ENCODE measurements at regions not wholly inside any gene's neighbourhood (a gene's known extent, or its start where the extent isn't known, plus 50 kb on each side); places are given as distances from the start of the nearest gene placed in this dataset.

DNA sequence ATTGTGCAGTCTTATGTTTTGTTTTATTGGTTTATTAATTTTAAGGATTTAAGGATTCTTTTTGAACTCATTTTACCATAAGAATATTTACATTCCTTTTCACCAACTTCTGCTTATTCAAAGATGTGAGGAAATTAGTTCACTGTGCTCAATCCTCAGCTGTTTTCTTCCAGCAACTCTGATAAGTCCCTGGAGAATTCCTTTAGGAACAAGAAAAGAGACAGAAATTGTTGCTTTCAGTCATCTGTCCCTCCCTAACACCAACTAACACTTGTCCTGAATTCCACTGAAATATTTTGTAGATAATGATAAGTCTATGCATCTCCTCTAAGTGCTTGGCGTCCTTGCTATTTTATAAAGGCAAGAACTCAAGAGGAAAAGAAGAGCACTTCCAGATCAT, 334.8 kb upstream of the MARCKS start:
- H3K4me3 Mint-ChIP-seq = no peak overlapping the region
- no peaks in the 10 kb centered on the region for H3K36me3 ChIP-seq (ENCODE audit: insufficient read depth)
- no peaks in the 10 kb centered on the region for H3K27me3 Mint-ChIP-seq (ENCODE audit: insufficient read depth, low read depth, poor library complexity)
- H3K27ac ChIP-seq (ENCODE audit: low read depth) = no peak overlapping the region
- H3K4me2 ChIP-seq = no peak overlapping the region
- H3K4me1 Mint-ChIP-seq = no peaks in the 10 kb centered on the region
- H4K20me1 ChIP-seq (replicated peaks; ENCODE audit: insufficient read depth) = no peaks in the 10 kb centered on the region
- no peak for TF ChIP-seq ZNF331 (CRISPR knock-in tag; IDR thresholded peaks at IDR 0.05; ENCODE audit: low read depth)
- TF ChIP-seq EZH2phosphoT487 (IDR thresholded peaks at IDR 0.05; ENCODE audit: unreplicated experiment) = no peak
- TF ChIP-seq, protein P1, sequence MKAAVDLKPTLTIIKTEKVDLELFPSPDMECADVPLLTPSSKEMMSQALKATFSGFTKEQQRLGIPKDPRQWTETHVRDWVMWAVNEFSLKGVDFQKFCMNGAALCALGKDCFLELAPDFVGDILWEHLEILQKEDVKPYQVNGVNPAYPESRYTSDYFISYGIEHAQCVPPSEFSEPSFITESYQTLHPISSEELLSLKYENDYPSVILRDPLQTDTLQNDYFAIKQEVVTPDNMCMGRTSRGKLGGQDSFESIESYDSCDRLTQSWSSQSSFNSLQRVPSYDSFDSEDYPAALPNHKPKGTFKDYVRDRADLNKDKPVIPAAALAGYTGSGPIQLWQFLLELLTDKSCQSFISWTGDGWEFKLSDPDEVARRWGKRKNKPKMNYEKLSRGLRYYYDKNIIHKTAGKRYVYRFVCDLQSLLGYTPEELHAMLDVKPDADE (IDR thresholded peaks at IDR 0.05) = no peak
- no peak for TF ChIP-seq NANOG (IDR thresholded peaks at IDR 0.05; ENCODE audit: borderline replicate concordance)
- TF ChIP-seq STAT1 (IDR thresholded peaks at IDR 0.05; ENCODE audit: unreplicated experiment) = no peak
- no peak for TF ChIP-seq EZH2 (IDR thresholded peaks at IDR 0.05; ENCODE audit: low read depth, unreplicated experiment)
- TF ChIP-seq, protein P2, sequence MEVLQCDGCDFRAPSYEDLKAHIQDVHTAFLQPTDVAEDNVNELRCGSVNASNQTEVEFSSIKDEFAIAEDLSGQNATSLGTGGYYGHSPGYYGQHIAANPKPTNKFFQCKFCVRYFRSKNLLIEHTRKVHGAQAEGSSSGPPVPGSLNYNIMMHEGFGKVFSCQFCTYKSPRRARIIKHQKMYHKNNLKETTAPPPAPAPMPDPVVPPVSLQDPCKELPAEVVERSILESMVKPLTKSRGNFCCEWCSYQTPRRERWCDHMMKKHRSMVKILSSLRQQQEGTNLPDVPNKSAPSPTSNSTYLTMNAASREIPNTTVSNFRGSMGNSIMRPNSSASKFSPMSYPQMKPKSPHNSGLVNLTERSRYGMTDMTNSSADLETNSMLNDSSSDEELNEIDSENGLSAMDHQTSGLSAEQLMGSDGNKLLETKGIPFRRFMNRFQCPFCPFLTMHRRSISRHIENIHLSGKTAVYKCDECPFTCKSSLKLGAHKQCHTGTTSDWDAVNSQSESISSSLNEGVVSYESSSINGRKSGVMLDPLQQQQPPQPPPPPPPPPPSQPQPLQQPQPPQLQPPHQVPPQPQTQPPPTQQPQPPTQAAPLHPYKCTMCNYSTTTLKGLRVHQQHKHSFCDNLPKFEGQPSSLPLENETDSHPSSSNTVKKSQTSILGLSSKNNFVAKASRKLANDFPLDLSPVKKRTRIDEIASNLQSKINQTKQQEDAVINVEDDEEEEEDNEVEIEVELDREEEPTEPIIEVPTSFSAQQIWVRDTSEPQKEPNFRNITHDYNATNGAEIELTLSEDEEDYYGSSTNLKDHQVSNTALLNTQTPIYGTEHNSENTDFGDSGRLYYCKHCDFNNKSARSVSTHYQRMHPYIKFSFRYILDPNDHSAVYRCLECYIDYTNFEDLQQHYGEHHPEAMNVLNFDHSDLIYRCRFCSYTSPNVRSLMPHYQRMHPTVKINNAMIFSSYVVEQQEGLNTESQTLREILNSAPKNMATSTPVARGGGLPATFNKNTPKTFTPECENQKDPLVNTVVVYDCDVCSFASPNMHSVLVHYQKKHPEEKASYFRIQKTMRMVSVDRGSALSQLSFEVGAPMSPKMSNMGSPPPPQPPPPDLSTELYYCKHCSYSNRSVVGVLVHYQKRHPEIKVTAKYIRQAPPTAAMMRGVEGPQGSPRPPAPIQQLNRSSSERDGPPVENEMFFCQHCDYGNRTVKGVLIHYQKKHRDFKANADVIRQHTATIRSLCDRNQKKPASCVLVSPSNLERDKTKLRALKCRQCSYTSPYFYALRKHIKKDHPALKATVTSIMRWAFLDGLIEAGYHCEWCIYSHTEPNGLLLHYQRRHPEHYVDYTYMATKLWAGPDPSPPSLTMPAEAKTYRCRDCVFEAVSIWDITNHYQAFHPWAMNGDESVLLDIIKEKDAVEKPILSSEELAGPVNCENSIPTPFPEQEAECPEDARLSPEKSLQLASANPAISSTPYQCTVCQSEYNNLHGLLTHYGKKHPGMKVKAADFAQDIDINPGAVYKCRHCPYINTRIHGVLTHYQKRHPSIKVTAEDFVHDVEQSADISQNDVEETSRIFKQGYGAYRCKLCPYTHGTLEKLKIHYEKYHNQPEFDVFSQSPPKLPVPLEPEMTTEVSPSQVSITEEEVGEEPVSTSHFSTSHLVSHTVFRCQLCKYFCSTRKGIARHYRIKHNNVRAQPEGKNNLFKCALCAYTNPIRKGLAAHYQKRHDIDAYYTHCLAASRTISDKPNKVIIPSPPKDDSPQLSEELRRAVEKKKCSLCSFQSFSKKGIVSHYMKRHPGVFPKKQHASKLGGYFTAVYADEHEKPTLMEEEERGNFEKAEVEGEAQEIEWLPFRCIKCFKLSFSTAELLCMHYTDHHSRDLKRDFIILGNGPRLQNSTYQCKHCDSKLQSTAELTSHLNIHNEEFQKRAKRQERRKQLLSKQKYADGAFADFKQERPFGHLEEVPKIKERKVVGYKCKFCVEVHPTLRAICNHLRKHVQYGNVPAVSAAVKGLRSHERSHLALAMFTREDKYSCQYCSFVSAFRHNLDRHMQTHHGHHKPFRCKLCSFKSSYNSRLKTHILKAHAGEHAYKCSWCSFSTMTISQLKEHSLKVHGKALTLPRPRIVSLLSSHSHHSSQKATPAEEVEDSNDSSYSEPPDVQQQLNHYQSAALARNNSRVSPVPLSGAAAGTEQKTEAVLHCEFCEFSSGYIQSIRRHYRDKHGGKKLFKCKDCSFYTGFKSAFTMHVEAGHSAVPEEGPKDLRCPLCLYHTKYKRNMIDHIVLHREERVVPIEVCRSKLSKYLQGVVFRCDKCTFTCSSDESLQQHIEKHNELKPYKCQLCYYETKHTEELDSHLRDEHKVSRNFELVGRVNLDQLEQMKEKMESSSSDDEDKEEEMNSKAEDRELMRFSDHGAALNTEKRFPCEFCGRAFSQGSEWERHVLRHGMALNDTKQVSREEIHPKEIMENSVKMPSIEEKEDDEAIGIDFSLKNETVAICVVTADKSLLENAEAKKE (CRISPR knock-in tag; IDR thresholded peaks at IDR 0.05) = no peak
- TF ChIP-seq ZNF114 (CRISPR knock-in tag; IDR thresholded peaks at IDR 0.05) = no peak
- TF ChIP-seq, protein P3, sequence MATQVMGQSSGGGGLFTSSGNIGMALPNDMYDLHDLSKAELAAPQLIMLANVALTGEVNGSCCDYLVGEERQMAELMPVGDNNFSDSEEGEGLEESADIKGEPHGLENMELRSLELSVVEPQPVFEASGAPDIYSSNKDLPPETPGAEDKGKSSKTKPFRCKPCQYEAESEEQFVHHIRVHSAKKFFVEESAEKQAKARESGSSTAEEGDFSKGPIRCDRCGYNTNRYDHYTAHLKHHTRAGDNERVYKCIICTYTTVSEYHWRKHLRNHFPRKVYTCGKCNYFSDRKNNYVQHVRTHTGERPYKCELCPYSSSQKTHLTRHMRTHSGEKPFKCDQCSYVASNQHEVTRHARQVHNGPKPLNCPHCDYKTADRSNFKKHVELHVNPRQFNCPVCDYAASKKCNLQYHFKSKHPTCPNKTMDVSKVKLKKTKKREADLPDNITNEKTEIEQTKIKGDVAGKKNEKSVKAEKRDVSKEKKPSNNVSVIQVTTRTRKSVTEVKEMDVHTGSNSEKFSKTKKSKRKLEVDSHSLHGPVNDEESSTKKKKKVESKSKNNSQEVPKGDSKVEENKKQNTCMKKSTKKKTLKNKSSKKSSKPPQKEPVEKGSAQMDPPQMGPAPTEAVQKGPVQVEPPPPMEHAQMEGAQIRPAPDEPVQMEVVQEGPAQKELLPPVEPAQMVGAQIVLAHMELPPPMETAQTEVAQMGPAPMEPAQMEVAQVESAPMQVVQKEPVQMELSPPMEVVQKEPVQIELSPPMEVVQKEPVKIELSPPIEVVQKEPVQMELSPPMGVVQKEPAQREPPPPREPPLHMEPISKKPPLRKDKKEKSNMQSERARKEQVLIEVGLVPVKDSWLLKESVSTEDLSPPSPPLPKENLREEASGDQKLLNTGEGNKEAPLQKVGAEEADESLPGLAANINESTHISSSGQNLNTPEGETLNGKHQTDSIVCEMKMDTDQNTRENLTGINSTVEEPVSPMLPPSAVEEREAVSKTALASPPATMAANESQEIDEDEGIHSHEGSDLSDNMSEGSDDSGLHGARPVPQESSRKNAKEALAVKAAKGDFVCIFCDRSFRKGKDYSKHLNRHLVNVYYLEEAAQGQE (IDR thresholded peaks at IDR 0.05; ENCODE audit: unreplicated experiment) = no peak
- TF ChIP-seq, protein P4, sequence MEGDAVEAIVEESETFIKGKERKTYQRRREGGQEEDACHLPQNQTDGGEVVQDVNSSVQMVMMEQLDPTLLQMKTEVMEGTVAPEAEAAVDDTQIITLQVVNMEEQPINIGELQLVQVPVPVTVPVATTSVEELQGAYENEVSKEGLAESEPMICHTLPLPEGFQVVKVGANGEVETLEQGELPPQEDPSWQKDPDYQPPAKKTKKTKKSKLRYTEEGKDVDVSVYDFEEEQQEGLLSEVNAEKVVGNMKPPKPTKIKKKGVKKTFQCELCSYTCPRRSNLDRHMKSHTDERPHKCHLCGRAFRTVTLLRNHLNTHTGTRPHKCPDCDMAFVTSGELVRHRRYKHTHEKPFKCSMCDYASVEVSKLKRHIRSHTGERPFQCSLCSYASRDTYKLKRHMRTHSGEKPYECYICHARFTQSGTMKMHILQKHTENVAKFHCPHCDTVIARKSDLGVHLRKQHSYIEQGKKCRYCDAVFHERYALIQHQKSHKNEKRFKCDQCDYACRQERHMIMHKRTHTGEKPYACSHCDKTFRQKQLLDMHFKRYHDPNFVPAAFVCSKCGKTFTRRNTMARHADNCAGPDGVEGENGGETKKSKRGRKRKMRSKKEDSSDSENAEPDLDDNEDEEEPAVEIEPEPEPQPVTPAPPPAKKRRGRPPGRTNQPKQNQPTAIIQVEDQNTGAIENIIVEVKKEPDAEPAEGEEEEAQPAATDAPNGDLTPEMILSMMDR (conservative IDR thresholded peaks at IDR 0.05; ENCODE audit: low read depth in 2 of 2) = no peak
- TF ChIP-seq POLR2AphosphoS5 (IDR thresholded peaks at IDR 0.05; ENCODE audit: low read depth) = no peak
- TF ChIP-seq JUNB (IDR thresholded peaks at IDR 0.05; ENCODE audit: unreplicated experiment) = no peak
- no peak overlapping the region for H2AFZ ChIP-seq
- H3K27ac Mint-ChIP-seq = no peak overlapping the region
- no peaks in the 10 kb centered on the region for H3K9me2 ChIP-seq (ENCODE audit: insufficient read depth)
- no peaks in the 10 kb centered on the region for H3K4me1 ChIP-seq (ENCODE audit: insufficient read depth)
- DNase-seq (ENCODE audit: low spot score) = no peak
- no peak for ATAC-seq
- no peak overlapping the region for H3K4me3 ChIP-seq
- H3K79me2 ChIP-seq (replicated peaks; ENCODE audit: insufficient read depth) = no peaks in the 10 kb centered on the region
- H3K36me3 Mint-ChIP-seq (ENCODE audit: low read depth) = no peaks in the 10 kb centered on the region
- H3K27me3 ChIP-seq (ENCODE audit: insufficient read depth) = no peaks in the 10 kb centered on the region
- H3K9me3 Mint-ChIP-seq = no peaks in the 10 kb centered on the region
- H3F3A ChIP-seq (replicated peaks; ENCODE audit: low read depth) = no peaks in the 10 kb centered on the region
